HCT116 (cell line): ENCODE measurements at regions not wholly inside any gene's neighbourhood (a gene's known extent, or its start where the extent isn't known, plus 50 kb on each side); places are given as distances from the start of the nearest gene placed in this dataset.

Source experiments
- CTCF ChIP-seq, 3 experiments: fragments of 200-600 bp in 1 of 3; sonication (generic) in 1 of 3; IDR thresholded peaks in 2 of 3; conservative IDR thresholded peaks in 1 of 3; 2 replicates each; pipeline ENCODE4 v1.5.1; 2012 to 2017; ENCODE audit warnings: low read depth in 2 of 3, low read length in 2 of 3, antibody characterized with exemption in 1 of 3, borderline replicate concordance in 1 of 3, control low read depth in 1 of 3, mild to moderate bottlenecking in 1 of 3, mixed read lengths in 1 of 3, mixed run types in 1 of 3, moderate library complexity in 1 of 3; ENCODE audit not compliant: insufficient read depth in 1 of 3
- EZH2 ChIP-seq: fragments of 200-600 bp; sonication (generic); IDR thresholded peaks from 2 replicates; pipeline ENCODE4 v1.6.1; 2017; ENCODE audit warnings: antibody characterized with exemption, mixed run types
- TF ChIP-seq, protein P1 (sequence below): IDR thresholded peaks from 2 replicates; pipeline ENCODE4 v1.6.1; 2012; ENCODE audit warnings: low read depth

DNA sequence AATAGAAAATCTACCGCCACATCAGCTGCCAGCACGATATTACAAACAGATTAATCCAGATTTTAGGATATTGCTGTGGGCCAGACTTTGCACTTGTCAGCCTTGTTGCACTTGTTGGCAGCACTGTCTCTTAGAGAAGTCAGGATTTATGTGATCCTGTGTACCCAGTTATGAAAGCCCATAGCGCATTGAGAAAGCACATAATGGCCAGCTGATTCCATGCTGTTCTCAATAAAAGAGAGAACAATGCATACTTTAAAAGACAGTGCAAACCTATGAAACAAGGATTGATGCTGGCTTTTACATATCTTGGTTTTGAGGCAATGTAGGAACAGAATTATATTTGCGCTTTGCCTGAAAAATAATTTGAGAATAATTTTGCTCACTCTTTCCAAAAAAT is 140.8 kb downstream of the CEP120 start:
- TF ChIP-seq, protein P1, sequence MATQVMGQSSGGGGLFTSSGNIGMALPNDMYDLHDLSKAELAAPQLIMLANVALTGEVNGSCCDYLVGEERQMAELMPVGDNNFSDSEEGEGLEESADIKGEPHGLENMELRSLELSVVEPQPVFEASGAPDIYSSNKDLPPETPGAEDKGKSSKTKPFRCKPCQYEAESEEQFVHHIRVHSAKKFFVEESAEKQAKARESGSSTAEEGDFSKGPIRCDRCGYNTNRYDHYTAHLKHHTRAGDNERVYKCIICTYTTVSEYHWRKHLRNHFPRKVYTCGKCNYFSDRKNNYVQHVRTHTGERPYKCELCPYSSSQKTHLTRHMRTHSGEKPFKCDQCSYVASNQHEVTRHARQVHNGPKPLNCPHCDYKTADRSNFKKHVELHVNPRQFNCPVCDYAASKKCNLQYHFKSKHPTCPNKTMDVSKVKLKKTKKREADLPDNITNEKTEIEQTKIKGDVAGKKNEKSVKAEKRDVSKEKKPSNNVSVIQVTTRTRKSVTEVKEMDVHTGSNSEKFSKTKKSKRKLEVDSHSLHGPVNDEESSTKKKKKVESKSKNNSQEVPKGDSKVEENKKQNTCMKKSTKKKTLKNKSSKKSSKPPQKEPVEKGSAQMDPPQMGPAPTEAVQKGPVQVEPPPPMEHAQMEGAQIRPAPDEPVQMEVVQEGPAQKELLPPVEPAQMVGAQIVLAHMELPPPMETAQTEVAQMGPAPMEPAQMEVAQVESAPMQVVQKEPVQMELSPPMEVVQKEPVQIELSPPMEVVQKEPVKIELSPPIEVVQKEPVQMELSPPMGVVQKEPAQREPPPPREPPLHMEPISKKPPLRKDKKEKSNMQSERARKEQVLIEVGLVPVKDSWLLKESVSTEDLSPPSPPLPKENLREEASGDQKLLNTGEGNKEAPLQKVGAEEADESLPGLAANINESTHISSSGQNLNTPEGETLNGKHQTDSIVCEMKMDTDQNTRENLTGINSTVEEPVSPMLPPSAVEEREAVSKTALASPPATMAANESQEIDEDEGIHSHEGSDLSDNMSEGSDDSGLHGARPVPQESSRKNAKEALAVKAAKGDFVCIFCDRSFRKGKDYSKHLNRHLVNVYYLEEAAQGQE: no peak
- TF ChIP-seq CTCF (IDR thresholded peaks at IDR 0.05 in 2 of 3, conservative IDR thresholded peaks at IDR 0.05 in 1 of 3; ENCODE audit: borderline replicate concordance in 1 of 3, insufficient read depth in 1 of 3, low read depth in 2 of 3, low read length in 2 of 3) (no peak), EZH2 (no peak)
